Cardiac fibroblast (primary cell): ENCODE measurements at regions not wholly inside any gene's neighbourhood (a gene's known extent, or its start where the extent isn't known, plus 50 kb on each side); places are given as distances from the start of the nearest gene placed in this dataset.

Experiments
- DNase-seq, 2 donors: peaks; one replicate each; pipeline versions ENCODE4 v3.0.0 to v3.0.0-alpha.2; 2010; ENCODE audit warnings: low read depth in 2 of 2
- H3K4me3 ChIP-seq, 2 donors: replicated peaks in 1 of 2; 1 replicate in 1 of 2; 2 replicates in 1 of 2; pipeline ENCODE4 v1.5.1; 2011; ENCODE audit warnings: low read depth in 2 of 2, low read length in 2 of 2, mild to moderate bottlenecking in 2 of 2, moderate library complexity in 1 of 2
- CTCF ChIP-seq: IDR thresholded peaks from one replicate; pipeline ENCODE4 v1.5.1; 2011; ENCODE audit warnings: low read depth, mild to moderate bottlenecking, low read length, inconsistent platforms

GRCh38 chr5:158537366-158537765 lies 562.4 kb downstream of the EBF1 start:
- H3K4me3 ChIP-seq: no peak overlapping the region
- no peak for DNase-seq
- no peak for TF ChIP-seq CTCF

DNA sequence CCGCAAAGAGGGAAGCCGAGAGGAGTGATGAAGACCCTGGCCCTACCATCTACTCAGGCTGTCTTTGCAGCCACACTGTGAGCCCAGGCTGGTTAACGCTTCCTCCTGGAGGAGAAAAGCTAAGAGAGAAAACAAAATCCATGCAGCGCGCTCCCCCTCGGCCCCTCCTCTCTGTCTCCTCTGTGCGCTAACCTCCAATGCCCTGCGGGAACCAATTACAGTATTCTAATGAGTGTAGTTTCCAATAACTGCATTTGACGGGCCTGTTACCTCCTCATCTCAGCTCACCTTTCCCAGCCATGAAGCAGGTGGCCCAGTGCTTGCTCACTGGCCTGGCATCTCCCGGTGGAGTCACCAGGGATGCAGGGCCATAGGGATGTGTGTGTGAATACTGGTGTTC lies 565.5 kb downstream of the EBF1 start:
- no peak overlapping the region for H3K4me3 ChIP-seq
- no peak for TF ChIP-seq CTCF
- no peak for DNase-seq

DNA sequence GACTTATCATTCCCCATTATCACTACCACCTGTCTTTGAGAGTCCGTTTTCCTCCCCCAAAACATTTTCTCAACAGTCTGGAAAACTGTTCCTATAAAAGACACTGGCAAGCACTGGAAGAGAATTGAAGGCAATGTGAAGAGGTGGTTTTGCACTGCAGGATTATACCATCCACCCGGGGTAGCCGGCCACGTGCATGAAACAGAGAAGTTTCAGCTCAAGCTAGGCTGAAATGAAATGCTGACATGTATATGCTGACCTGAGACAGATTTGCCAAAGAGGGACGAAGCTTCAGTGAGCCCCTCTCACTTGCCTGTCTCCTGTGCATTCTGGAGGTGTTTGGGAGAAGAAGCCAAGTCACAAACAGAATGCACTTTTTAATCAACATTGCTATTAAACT lies 567.0 kb downstream of the EBF1 start:
- no peak overlapping the region for H3K4me3 ChIP-seq
- no peak for TF ChIP-seq CTCF
- DNase-seq: no peak

DNA sequence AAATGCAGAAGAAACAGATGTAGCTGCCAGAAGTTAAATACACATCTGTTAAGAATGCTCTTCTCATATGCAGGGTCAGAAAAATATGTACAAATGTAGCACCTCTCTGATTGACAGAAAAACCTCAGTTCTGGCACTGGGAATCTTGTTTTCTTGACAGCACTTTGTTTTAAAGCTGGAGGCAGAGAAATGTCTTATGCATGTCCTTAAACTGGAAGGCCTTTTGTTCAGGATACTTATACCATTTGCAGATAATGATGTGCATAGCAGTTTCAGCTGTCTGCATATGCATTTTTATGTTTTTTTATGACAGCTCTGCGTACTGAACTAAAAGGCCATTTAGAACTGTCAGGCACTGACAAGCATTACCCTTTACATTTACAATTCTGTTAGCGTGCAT lies 567.9 kb downstream of the EBF1 start:
- no peak for TF ChIP-seq CTCF
- no peak overlapping the region for H3K4me3 ChIP-seq
- no peak for DNase-seq

GRCh38 chr5:158530115-158530514 lies 569.6 kb downstream of the EBF1 start:
- no peak for TF ChIP-seq CTCF
- H3K4me3 ChIP-seq: no peak overlapping the region
- DNase-seq: no peak

- no peak for TF ChIP-seq CTCF
- no peak for DNase-seq
- H3K4me3 ChIP-seq: no peak overlapping the region
Measured at GRCh38 chr5:158529454-158529853, 570.3 kb downstream of the EBF1 start.

DNA sequence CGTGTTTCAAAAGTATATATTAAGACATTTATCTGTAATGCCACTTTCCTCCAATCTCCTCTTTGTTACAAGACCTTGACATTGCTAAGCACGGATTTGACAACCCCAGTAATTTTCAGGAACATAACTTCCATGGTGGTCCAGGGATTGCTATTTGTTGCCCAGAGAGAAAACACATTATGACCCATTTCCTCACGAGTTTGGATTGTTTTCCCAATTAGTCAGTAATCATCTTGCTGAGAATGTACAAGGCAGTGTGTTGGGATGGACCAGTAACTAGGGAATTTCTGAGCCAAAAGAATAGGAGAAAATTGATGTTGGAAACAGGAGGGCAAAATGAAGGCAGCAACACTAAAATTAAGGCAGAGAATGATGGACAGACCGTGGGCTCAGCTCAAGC lies 574.1 kb downstream of the EBF1 start:
- no peak overlapping the region for H3K4me3 ChIP-seq
- no peak for DNase-seq
- no peak for TF ChIP-seq CTCF
